GM12891 (cell line): ENCODE measurements at regions not wholly inside any gene's neighbourhood (a gene's known extent, or its start where the extent isn't known, plus 50 kb on each side); places are given as distances from the start of the nearest gene placed in this dataset.

Experiments
- PAX5 ChIP-seq: IDR thresholded peaks from 2 replicates; pipeline ENCODE4 v1.6.1; 2011; ENCODE audit warnings: low read length, moderate library complexity, mild to moderate bottlenecking; ENCODE audit not compliant: insufficient read depth, severe bottlenecking
- POLR2A ChIP-seq: IDR thresholded peaks from 2 replicates; pipeline ENCODE4 v1.6.1; 2011; ENCODE audit warnings: low read depth, low read length, control low read depth
- POLR2AphosphoS5 ChIP-seq: IDR thresholded peaks from 2 replicates; pipeline ENCODE4 v1.6.1; 2011; ENCODE audit warnings: low read depth, low read length, control low read depth
- POU2F2 ChIP-seq: IDR thresholded peaks from 2 replicates; pipeline ENCODE4 v1.6.1; 2011; ENCODE audit warnings: low read depth, mild to moderate bottlenecking, control low read depth, low read length, moderate library complexity
- TAF1 ChIP-seq: IDR thresholded peaks from 2 replicates; pipeline ENCODE4 v1.6.1; 2011; ENCODE audit warnings: low read depth, low read length, control low read depth

DNA sequence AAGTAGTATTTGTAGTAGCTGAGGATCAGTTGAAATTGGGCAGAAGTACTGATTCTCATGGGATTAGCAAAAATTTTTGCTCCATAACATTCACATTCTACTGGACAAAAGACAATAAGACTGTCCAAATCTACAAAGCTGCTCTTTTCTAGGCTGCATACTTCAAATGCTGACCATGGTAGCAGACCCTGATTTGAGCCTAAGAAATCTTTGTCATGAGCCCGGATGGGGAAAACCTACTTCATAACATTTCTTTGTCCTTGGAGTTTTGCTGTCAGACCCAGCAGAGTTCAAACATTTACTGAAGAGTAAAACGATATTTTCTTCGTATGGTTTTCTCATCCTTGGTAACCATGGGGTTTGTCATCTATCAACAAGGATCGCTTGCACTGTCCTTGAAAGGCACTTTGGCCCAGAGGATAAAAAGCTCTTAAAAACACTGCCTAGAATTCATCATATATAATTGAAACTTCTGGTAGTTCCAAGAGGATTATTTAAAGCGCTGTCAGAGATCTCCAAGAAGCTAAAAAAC lies 216.9 kb downstream of the CAVIN4 start:
- TF ChIP-seq POLR2A (no peak), POLR2AphosphoS5 (no peak), PAX5 (no peak), POU2F2 (no peak), TAF1 (no peak)
